Upper lobe of left lung (tissue), 6 donors: ENCODE measurements at regions not wholly inside any gene's neighbourhood (a gene's known extent, or its start where the extent isn't known, plus 50 kb on each side); places are given as distances from the start of the nearest gene placed in this dataset.

Experiments
- ATAC-seq, 2 donors: fragments of 200-7000 bp; cut with Tn5 transposase; one replicate each; pipeline ENCODE4 v1.9.1; 2022; ENCODE audit warnings: mild to moderate bottlenecking in 2 of 2, moderate library complexity in 2 of 2; ENCODE audit not compliant: low FRiP score in 2 of 2
- DNase-seq, 2 donors: peaks; one replicate each; pipeline ENCODE4 v3.0.0-alpha.2; 2019 to 2020
- H3K27ac ChIP-seq, 4 donors: fragments of 200-600 bp; sonication (generic); one replicate each; pipeline ENCODE4 v1.5.1; 2016 to 2019
- H3K27me3 ChIP-seq, 4 donors: fragments of 200-600 bp; sonication (generic); one replicate each; pipeline ENCODE4 v1.5.1; 2017 to 2019
- H3K36me3 ChIP-seq, 4 donors: fragments of 200-600 bp; sonication (generic); one replicate each; pipeline ENCODE4 v1.5.1; 2016 to 2019
- H3K4me1 ChIP-seq, 4 donors: fragments of 200-600 bp; sonication (generic); one replicate each; pipeline ENCODE4 v1.5.1; 2018 to 2019
- H3K4me3 ChIP-seq, 4 donors: fragments of 200-600 bp; sonication (generic); one replicate each; pipeline ENCODE4 v1.5.1; 2017 to 2019; ENCODE audit warnings: mild to moderate bottlenecking in 2 of 4, moderate library complexity in 1 of 4
- H3K9me3 ChIP-seq, 4 donors: fragments of 200-600 bp; sonication (generic); one replicate each; pipeline ENCODE4 v1.5.1; 2018 to 2019
- EP300 ChIP-seq, 4 donors: sonication (generic); formaldehyde crosslinking; IDR thresholded peaks; one replicate each; pipeline ENCODE4 v1.5.1; 2017; ENCODE audit warnings: antibody characterized with exemption in 4 of 4, control low read depth in 2 of 4
- POLR2A ChIP-seq, 4 donors: fragments of 450-650 bp; IDR thresholded peaks; one replicate each; pipeline ENCODE4 v1.5.1; 2016 to 2017; ENCODE audit warnings: antibody characterized with exemption in 4 of 4, mild to moderate bottlenecking in 2 of 4
- POLR2AphosphoS5 ChIP-seq, 2 donors: sonication (generic); formaldehyde crosslinking; IDR thresholded peaks; one replicate each; pipeline ENCODE4 v1.5.1; 2017; ENCODE audit warnings: antibody characterized with exemption in 2 of 2
- WGBS, 2 donors: methylation state at CpG; one replicate each; pipeline ENCODE4 v1.1.5; 2017 to 2018; 5-methylcytosine and 5-hydroxymethylcytosine counted together
- TF ChIP-seq, protein P1 (sequence below), 6 experiments: fragments of 450-650 bp in 4 of 6; fragments of 200-600 bp in 2 of 6; sonication (generic) in 2 of 6; IDR thresholded peaks; one replicate each; pipeline ENCODE4 v1.5.1; 2016 to 2019; ENCODE audit warnings: antibody characterized with exemption in 6 of 6
- donor health status: DM: no; HTN: no; CAD: no; lungs with moderate emphysema.
- donor health status: DM: no; HTN: yes; CAD: no; lungs with severe emphysema.

DNA sequence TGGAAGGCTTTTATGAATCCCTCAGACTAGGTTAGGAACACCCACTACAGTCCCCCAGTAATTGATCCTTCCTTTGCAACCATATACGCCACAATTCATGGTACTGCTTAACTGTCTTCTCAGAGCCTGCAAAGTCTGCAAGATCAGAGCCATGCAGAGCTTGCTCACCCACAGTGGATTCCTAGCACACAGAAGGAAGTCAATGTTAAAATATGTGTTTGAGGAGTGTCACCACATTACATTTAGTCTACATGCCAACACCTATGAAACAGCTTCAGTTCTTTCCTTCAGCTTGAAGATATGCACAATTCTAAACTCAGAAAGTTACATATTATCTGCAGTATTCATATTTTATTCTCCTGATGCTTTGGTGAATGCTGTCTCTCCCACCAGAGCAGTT is 138.5 kb downstream of the NDUFA12 start:
- H3K27me3 ChIP-seq, result no peaks in the 10 kb centered on the region
- DNase-seq (no peak), ATAC-seq (no peak)
- WGBS, 2 donors, result 73 to 90% methylated on average over 1 of the region's 1 CpG
- no peak for TF ChIP-seq POLR2AphosphoS5 (IDR thresholded peaks at IDR 0.05)
- no peaks in the 10 kb centered on the region for H3K9me3 ChIP-seq
- no peaks in the 10 kb centered on the region for H3K4me1 ChIP-seq
- H3K4me3 ChIP-seq, result no peak overlapping the region
- H3K36me3 ChIP-seq, result no peaks in the 10 kb centered on the region
- no peak overlapping the region for H3K27ac ChIP-seq

DNA sequence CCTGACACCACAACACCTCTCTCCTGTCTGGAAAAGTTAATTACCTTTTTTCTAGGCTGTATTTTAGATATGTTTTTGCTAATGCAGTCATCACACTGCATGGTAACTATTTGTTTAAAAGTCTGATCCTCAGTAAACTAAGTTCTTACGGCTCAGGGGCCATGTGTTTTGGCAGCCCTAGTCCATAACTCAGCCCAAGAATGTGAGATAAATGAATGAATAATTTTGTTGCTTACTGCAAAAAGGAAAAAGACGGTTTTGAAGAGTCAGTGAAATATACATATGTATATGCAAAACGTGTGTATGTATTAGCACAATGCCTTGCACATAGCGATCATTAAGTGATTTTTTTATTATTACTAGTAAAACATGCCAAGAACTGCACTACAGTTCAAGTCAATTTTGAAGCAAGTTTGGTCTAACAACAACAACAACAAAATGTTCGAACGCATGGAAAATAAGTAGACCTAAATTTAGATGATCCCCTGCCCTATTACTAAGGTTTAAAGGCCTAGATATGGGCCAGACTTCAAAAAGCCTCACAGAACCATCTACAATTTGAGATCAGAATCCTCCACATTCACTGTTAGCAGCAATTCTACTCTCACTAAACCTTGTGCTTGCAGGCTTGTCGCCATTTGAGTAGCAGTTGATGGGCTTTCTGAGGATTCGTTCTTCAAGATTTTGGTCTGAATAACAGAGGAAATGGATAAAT is 140.0 kb downstream of the NDUFA12 start:
- Histone ChIP-seq H3K4me1 (no peaks in the 10 kb centered on the region), H3K27ac (no peak overlapping the region), H3K27me3 (no peaks in the 10 kb centered on the region), H3K9me3 (no peaks in the 10 kb centered on the region), H3K4me3 (no peak overlapping the region), H3K36me3 (no peaks in the 10 kb centered on the region)
- no peak for TF ChIP-seq POLR2AphosphoS5 (IDR thresholded peaks at IDR 0.05)
- TF ChIP-seq, protein P1, sequence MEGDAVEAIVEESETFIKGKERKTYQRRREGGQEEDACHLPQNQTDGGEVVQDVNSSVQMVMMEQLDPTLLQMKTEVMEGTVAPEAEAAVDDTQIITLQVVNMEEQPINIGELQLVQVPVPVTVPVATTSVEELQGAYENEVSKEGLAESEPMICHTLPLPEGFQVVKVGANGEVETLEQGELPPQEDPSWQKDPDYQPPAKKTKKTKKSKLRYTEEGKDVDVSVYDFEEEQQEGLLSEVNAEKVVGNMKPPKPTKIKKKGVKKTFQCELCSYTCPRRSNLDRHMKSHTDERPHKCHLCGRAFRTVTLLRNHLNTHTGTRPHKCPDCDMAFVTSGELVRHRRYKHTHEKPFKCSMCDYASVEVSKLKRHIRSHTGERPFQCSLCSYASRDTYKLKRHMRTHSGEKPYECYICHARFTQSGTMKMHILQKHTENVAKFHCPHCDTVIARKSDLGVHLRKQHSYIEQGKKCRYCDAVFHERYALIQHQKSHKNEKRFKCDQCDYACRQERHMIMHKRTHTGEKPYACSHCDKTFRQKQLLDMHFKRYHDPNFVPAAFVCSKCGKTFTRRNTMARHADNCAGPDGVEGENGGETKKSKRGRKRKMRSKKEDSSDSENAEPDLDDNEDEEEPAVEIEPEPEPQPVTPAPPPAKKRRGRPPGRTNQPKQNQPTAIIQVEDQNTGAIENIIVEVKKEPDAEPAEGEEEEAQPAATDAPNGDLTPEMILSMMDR (IDR thresholded peaks at IDR 0.05), result no peak
- TF ChIP-seq POLR2A (IDR thresholded peaks at IDR 0.05), result no peak
- TF ChIP-seq EP300 (IDR thresholded peaks at IDR 0.05), result no peak
- DNase-seq (no peak), ATAC-seq (no peak)
- 69 to 85% methylated on average over 8 of the region's 8 CpGs for WGBS, 2 donors

DNA sequence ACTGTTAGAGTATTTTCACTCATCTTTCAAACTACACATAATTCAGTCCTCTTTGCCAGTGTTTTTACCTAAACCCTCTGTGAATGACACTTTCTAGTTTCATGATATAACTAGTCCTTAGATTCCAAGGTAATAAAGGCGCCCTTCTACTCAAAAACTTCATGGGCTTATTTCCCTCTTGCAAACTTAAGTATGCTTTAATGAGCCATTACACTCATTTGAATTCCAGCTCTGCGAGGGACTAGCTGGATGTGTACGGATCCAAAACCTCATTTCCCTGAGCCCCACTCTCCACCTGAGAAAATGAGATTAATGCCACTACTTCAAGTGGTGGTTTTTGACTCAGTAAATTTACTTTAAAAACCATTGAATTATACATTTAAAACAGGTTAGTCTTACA is 141.1 kb downstream of the NDUFA12 start:
- Histone ChIP-seq H3K4me1 (no peaks in the 10 kb centered on the region), H3K4me3 (no peak overlapping the region), H3K27me3 (no peaks in the 10 kb centered on the region), H3K9me3 (no peaks in the 10 kb centered on the region), H3K36me3 (no peaks in the 10 kb centered on the region), H3K27ac (no peak overlapping the region)
- DNase-seq, result no peak
- ATAC-seq, result no peak
- 79 to 84% methylated on average over 3 of the region's 3 CpGs for WGBS, 2 donors
- TF ChIP-seq POLR2A (IDR thresholded peaks at IDR 0.05) (no peak), POLR2AphosphoS5 (IDR thresholded peaks at IDR 0.05) (no peak), EP300 (IDR thresholded peaks at IDR 0.05) (no peak)
- TF ChIP-seq, protein P1 (IDR thresholded peaks at IDR 0.05), result no peak

DNA sequence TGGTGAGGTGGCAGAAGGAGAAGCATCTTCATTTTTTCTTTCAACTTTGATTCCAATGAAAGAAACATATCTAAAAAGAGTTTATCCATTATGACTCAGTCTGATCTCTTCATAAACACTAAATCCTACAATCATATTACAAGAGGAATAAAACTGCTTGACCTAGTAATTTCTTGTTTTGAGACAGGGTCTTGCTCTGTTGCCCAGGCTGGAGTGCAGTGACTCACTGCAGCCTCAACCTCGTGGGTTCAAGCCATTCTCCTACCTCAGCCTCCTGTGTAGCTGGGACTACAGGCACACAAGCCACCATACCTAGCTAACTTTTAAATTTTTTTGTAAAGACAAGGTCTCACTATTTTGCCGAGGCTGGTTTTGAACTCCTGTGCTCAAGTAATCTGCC is 147.2 kb downstream of the NDUFA12 start:
- TF ChIP-seq EP300 (IDR thresholded peaks at IDR 0.05) (no peak), POLR2A (IDR thresholded peaks at IDR 0.05) (no peak), POLR2AphosphoS5 (IDR thresholded peaks at IDR 0.05) (no peak)
- TF ChIP-seq, protein P1 (IDR thresholded peaks at IDR 0.05), result no peak
- no peak for DNase-seq
- Histone ChIP-seq H3K9me3 (no peaks in the 10 kb centered on the region), H3K36me3 (no peaks in the 10 kb centered on the region), H3K4me1 (no peaks in the 10 kb centered on the region), H3K4me3 (no peak overlapping the region), H3K27me3 (no peaks in the 10 kb centered on the region), H3K27ac (peak overlapping the region in 2 of 4 donors; percentile 21 to 32)
- no peak for ATAC-seq
- 70 to 74% methylated on average over 2 of the region's 2 CpGs for WGBS, 2 donors

DNA sequence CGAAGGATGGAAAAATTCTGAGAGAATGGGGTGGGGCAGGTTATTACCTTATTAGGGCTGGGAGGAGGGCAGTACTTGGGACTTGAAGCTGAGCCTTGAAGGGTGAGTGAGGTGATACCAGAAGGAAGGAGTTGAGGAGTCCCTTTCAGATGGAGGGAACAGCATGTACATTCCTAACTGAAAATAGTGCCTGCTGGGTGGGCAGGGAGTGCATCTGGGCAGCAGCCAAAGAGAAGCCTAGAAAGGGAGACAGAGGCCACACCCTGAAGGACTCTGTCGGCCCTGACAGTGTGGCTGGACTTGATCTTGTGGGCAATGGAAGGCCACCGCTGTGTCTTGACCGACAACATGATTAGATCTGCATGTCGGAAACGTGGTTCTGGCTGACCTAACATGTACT is 147.6 kb downstream of the NDUFA12 start:
- TF ChIP-seq, protein P1 (IDR thresholded peaks at IDR 0.05), result no peak
- no peak for TF ChIP-seq POLR2A (IDR thresholded peaks at IDR 0.05)
- no peak for TF ChIP-seq POLR2AphosphoS5 (IDR thresholded peaks at IDR 0.05)
- no peak for TF ChIP-seq EP300 (IDR thresholded peaks at IDR 0.05)
- Histone ChIP-seq H3K27me3 (no peaks in the 10 kb centered on the region), H3K4me3 (no peak overlapping the region)

More for the DNA sequence above, 147.6 kb downstream of the NDUFA12 start:
- ATAC-seq, result no peak
- peak overlapping the region in 1 of 4 donors; percentile 32 for H3K27ac ChIP-seq
- 48 to 62% methylated on average over 6 of the region's 6 CpGs for whole genome bisulfite sequencing, 2 donors
- no peaks in the 10 kb centered on the region for H3K4me1 ChIP-seq
- no peak for DNase-seq
- H3K9me3 ChIP-seq, result no peaks in the 10 kb centered on the region
- no peaks in the 10 kb centered on the region for H3K36me3 ChIP-seq
